GM21447 (cell line): ENCODE measurements at regions not wholly inside any gene's neighbourhood (a gene's known extent, or its start where the extent isn't known, plus 50 kb on each side); places are given as distances from the start of the nearest gene placed in this dataset.
"Not testable (repeated sequence)": the region's sequence is repeated elsewhere in the genome, so short reads cannot be mapped to it uniquely, and the experiment has no call there.

Source experiments
- ATAC-seq: cut with Tn5 transposase; IDR thresholded peaks from one replicate; pipeline ENCODE4 v1.9.1; 2021; ENCODE audit not compliant: unreplicated experiment

GRCh38 chr13:46467694-46468093 is 80.6 kb upstream of the RUBCNL start:
- not testable (repeated sequence) for ATAC-seq

- not testable (repeated sequence) for ATAC-seq
These were observed 79.0 kb upstream of the RUBCNL start for GRCh38 chr13:46466074-46466473.

GRCh38 chr13:46463719-46464118 is 76.7 kb upstream of the RUBCNL start:
- ATAC-seq, result no peak

GRCh38 chr13:46460223-46460622 is 73.2 kb upstream of the RUBCNL start:
- not testable (repeated sequence) for ATAC-seq

- ATAC-seq, result not testable (repeated sequence)
These were observed 70.2 kb upstream of the RUBCNL start for GRCh38 chr13:46457255-46457654.

- ATAC-seq, result peak; percentile 87
These were observed 68.9 kb upstream of the RUBCNL start for GRCh38 chr13:46455924-46456323.

GRCh38 chr13:46451145-46451544 is 64.1 kb upstream of the RUBCNL start:
- not testable (repeated sequence) for ATAC-seq

GRCh38 chr13:46449949-46450348 is 62.9 kb upstream of the RUBCNL start:
- not testable (repeated sequence) for ATAC-seq

- not testable (repeated sequence) for ATAC-seq
These were observed 61.1 kb upstream of the RUBCNL start for GRCh38 chr13:46448148-46448547.

- not testable (repeated sequence) for ATAC-seq
These were observed 50.9 kb upstream of the RUBCNL start for GRCh38 chr13:46437808-46438404.
